HUES48 (cell line): ENCODE measurements at regions not wholly inside any gene's neighbourhood (a gene's known extent, or its start where the extent isn't known, plus 50 kb on each side); places are given as distances from the start of the nearest gene placed in this dataset.
"Not testable (repeated sequence)": the region's sequence is repeated elsewhere in the genome, so short reads cannot be mapped to it uniquely, and the experiment has no call there.

Experiments used
- H3K27ac ChIP-seq: one replicate; pipeline ENCODE4 v1.7.0; 2013; ENCODE audit warnings: low read depth, low read length, inconsistent platforms
- H3K27me3 ChIP-seq: 2 replicates; pipeline ENCODE4 v1.6.1; 2013; ENCODE audit warnings: mild to moderate bottlenecking, low read length; ENCODE audit not compliant: control insufficient read depth, insufficient read depth
- H3K36me3 ChIP-seq: 2 replicates; pipeline ENCODE4 v1.6.1; 2013; ENCODE audit warnings: low read length; ENCODE audit not compliant: control insufficient read depth, insufficient read depth
- H3K4me1 ChIP-seq: 2 replicates; pipeline ENCODE4 v1.6.1; 2013; ENCODE audit warnings: mild to moderate bottlenecking, low read length; ENCODE audit not compliant: control insufficient read depth, insufficient read depth
- H3K4me3 ChIP-seq: 2 replicates; pipeline ENCODE4 v1.5.1; 2013; ENCODE audit warnings: mild to moderate bottlenecking, low read depth, low read length
- H3K9ac ChIP-seq: 2 replicates; pipeline ENCODE4 v1.6.1; 2013; ENCODE audit warnings: mild to moderate bottlenecking, low read depth, low read length, moderate library complexity
- H3K9me3 ChIP-seq: 2 replicates; pipeline ENCODE4 v1.6.1; 2013; ENCODE audit warnings: low read length; ENCODE audit not compliant: control insufficient read depth, insufficient read depth

DNA sequence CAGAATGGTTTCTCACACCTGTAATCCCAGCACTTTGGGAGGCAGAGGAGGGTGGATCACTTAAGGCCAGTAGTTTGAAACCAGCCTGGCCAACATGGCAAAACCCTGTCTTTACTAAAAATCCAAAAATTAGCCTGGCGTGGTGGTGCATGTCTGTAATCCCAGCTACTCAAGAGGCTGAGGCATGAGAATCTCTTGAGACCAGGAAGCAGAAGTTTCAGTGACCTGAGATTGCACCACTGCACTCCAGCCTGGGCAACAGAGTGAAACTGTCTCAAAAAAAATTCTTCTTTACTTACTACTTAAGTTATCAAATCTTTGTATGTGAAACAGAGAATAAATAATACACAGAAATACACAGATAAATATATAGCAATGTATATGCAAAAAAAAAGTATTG, 210.2 kb upstream of the NRG3 start:
- H3K36me3 ChIP-seq, H3K9ac ChIP-seq, H3K27me3 ChIP-seq, H3K9me3 ChIP-seq, H3K27ac ChIP-seq, H3K4me3 ChIP-seq, H3K4me1 ChIP-seq: not testable (repeated sequence)

GRCh38 chr10:81674941-81675340, 200.1 kb upstream of the NRG3 start:
- Histone ChIP-seq H3K36me3 (no peaks in the 10 kb centered on the region), H3K27me3 (no peaks in the 10 kb centered on the region), H3K9me3 (peaks cover 2% of the 10 kb centered on the region; the same call in 1 of the 2 replicates), H3K4me1 (no peaks in the 10 kb centered on the region; the same call in 1 of the 2 replicates), H3K4me3 (no peak overlapping the region), H3K9ac (no peak overlapping the region), H3K27ac (no peak overlapping the region)

GRCh38 chr10:81679291-81679690, 195.7 kb upstream of the NRG3 start:
- H3K27me3 ChIP-seq, result no peaks in the 10 kb centered on the region
- H3K9ac ChIP-seq, result no peak overlapping the region
- no peaks in the 10 kb centered on the region for H3K36me3 ChIP-seq
- no peak overlapping the region for H3K27ac ChIP-seq
- no peak overlapping the region for H3K4me3 ChIP-seq
- H3K4me1 ChIP-seq, result no peaks in the 10 kb centered on the region; the same call in 1 of the 2 replicates
- H3K9me3 ChIP-seq, result no peaks in the 10 kb centered on the region

GRCh38 chr10:81680359-81680758, 194.6 kb upstream of the NRG3 start:
- H3K9me3 ChIP-seq, result no peaks in the 10 kb centered on the region
- no peak overlapping the region for H3K9ac ChIP-seq

DNA sequence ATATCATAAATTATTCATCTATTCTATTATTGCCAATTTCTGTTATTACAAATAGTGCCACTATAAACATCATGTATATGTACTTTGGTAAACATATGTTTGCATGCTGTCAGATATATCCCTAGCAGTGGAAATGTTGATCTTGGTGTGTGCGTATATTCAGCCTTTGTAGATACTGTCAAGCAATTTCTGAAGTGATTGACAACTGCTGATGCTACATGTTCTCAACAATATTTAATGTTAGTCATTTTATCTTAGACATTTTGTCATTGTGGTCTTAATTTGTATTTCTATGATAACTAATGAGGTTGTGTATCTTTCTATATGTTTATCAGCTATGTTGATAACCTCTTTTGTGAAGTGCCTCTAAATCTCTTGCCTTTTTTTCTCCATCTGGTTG, 186.5 kb upstream of the NRG3 start:
- Histone ChIP-seq H3K36me3 (no peaks in the 10 kb centered on the region), H3K27ac (no peak overlapping the region), H3K9me3 (no peaks in the 10 kb centered on the region), H3K27me3 (no peaks in the 10 kb centered on the region), H3K4me1 (no peaks in the 10 kb centered on the region), H3K9ac (no peak overlapping the region), H3K4me3 (no peak overlapping the region)

More at GRCh38 chr10:81680359-81680758, 194.6 kb upstream of the NRG3 start:
- H3K4me1 ChIP-seq, result no peaks in the 10 kb centered on the region; the same call in 1 of the 2 replicates
- H3K27ac ChIP-seq, result no peak overlapping the region
- H3K4me3 ChIP-seq, result no peak overlapping the region
- H3K36me3 ChIP-seq, result no peaks in the 10 kb centered on the region
- H3K27me3 ChIP-seq, result no peaks in the 10 kb centered on the region

DNA sequence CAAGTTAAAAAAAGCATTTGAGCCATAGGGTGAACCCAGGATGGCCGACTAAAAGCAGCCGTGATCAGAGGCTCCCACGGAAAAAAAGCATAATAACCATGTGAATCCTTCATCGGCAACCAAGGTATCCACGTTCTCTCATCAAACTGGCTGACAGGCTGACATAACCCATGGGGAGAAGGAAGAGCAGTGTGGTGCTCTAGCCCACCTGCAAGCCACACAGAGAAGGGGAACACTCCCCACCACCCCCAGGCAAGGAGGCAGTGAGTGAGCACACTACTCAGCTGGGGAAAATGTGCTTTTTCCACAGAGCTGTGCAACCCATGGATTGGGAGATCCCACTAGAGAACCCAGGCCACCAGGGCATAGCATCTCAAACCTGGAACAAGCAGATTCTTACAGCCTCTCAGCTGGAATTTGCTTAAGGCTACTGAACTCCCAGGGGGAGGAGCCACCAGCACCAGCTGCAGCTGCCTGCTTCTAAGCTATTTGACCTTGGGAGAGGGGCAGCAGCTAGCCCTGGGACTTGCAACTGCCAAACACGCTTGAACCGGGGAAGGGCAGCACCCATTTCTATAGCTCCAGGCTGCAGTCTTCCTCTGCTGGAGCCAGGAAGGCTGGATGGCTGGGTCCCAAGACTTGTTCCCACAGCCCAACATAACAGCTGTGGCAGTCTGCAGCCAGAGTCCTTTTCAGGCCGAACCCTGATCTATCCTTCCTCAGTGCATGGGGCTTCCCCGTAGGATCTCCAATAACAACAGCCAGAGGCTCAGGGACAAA, 178.2 kb upstream of the NRG3 start:
- Histone ChIP-seq H3K9me3 (peaks cover 6% of the 10 kb centered on the region), H3K27ac (no peak overlapping the region), H3K27me3 (no peaks in the 10 kb centered on the region), H3K4me1 (peaks cover 9% of the 10 kb centered on the region), H3K4me3 (no peak overlapping the region), H3K9ac (no peak overlapping the region), H3K36me3 (no peaks in the 10 kb centered on the region)

GRCh38 chr10:81704596-81704995, 170.4 kb upstream of the NRG3 start:
- peaks cover 2% of the 10 kb centered on the region for H3K9me3 ChIP-seq
- H3K9ac ChIP-seq, result peak overlapping the region; percentile 8; the same call in 1 of the 2 replicates
- no peaks in the 10 kb centered on the region for H3K27me3 ChIP-seq
- peaks cover 14% of the 10 kb centered on the region for H3K4me1 ChIP-seq
- peak overlapping the region; percentile 49 for H3K27ac ChIP-seq
- H3K36me3 ChIP-seq, result no peaks in the 10 kb centered on the region
- no peak overlapping the region for H3K4me3 ChIP-seq

DNA sequence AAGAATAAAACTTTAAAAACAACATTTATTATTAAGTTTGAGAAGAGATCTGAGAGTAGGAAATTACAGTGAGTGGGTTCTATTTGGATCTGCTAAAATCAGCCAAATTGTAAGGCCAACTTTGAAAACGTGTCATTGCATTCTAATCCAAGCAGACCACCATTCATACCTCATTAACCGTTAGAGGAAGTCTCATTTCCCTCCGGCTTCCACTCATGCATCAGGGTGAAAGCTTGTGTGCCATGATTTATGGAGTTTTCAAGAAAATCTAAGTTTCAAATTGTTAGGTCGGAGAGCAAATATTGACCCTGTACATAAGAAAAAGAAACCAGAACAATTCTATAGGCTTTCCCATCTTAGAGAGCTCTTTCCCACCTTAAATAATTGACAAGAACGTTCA, 166.6 kb upstream of the NRG3 start:
- H3K4me1 ChIP-seq, result peaks cover 14% of the 10 kb centered on the region
- H3K36me3 ChIP-seq, result no peaks in the 10 kb centered on the region
- H3K27ac ChIP-seq, result no peak overlapping the region
- no peaks in the 10 kb centered on the region for H3K9me3 ChIP-seq
- H3K9ac ChIP-seq, result no peak overlapping the region
- no peak overlapping the region for H3K4me3 ChIP-seq
- no peaks in the 10 kb centered on the region for H3K27me3 ChIP-seq

GRCh38 chr10:81708929-81709328, 166.1 kb upstream of the NRG3 start:
- Histone ChIP-seq H3K27ac (no peak overlapping the region), H3K27me3 (no peaks in the 10 kb centered on the region), H3K4me1 (peaks cover 12% of the 10 kb centered on the region), H3K4me3 (no peak overlapping the region), H3K9me3 (no peaks in the 10 kb centered on the region), H3K9ac (no peak overlapping the region), H3K36me3 (no peaks in the 10 kb centered on the region)

DNA sequence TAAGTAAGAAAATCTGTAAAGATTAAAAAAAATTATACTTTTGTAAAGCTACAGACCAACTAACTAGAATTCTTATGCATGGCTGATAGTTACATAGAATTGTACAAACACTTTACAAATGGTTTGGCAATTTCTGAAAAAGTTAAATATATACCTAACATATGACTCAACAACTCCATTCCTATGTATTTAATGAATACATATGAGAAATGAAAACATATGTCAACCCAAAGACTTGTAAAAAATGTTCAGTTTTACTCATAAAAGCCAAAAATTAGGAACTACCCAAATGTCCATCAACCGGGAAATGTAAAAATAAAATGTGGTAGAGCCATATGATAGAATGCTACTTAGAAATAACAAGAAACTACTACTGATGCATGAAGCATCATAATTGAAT, 152.6 kb upstream of the NRG3 start:
- H3K4me1 ChIP-seq, result peaks cover 4% of the 10 kb centered on the region
- no peak overlapping the region for H3K27ac ChIP-seq
- H3K36me3 ChIP-seq, result no peaks in the 10 kb centered on the region
- H3K9ac ChIP-seq, result no peak overlapping the region
- H3K27me3 ChIP-seq, result no peaks in the 10 kb centered on the region
- H3K4me3 ChIP-seq, result no peak overlapping the region
- peaks cover 5% of the 10 kb centered on the region for H3K9me3 ChIP-seq

- H3K36me3 ChIP-seq, result no peaks in the 10 kb centered on the region
- peaks cover 5% of the 10 kb centered on the region for H3K9me3 ChIP-seq
- H3K27ac ChIP-seq, result no peak overlapping the region
- no peak overlapping the region for H3K9ac ChIP-seq
- H3K27me3 ChIP-seq, result no peaks in the 10 kb centered on the region
- no peak overlapping the region for H3K4me3 ChIP-seq
- peaks cover 24% of the 10 kb centered on the region for H3K4me1 ChIP-seq
These were observed 150.6 kb upstream of the NRG3 start for GRCh38 chr10:81724431-81724830.
